ENCODE measurements at regions not wholly inside any gene's neighbourhood (a gene's known extent, or its start where the extent isn't known, plus 50 kb on each side); places are given as distances from the start of the nearest gene placed in this dataset.
"Not testable (repeated sequence)": the region's sequence is repeated elsewhere in the genome, so short reads cannot be mapped to it uniquely, and the experiment has no call there.

DNA sequence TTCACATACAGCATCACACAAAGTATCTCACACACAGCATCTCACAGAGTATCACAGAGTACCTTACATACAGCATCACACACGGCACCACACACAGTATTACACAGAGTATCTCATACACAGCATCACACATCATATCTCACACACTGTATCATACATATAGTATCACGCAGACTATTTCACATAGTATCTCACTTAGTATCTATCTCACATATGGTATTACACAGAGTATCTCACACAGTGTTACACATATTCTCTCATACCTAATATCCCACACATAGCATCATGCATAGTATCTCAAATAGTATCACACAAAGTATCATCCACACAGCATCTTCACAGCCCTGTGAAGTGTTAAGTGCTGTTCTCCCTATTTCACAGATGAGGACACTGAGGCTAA lies 121.5 kb upstream of the RAB4A start:
- DNase-seq (no peak), ATAC-seq (no peak)
- peaks cover 0 to 5% (median 0%) of the 10 kb centered on the region in 3 donors for H3K27me3 ChIP-seq
- no peaks in the 10 kb centered on the region for H3K9me3 ChIP-seq
- in situ Hi-C loops (cut with MboI; ENCODE audit: low sequenced_read_pairs in 4 of 4), result no loop called here
- TF ChIP-seq, protein P1, sequence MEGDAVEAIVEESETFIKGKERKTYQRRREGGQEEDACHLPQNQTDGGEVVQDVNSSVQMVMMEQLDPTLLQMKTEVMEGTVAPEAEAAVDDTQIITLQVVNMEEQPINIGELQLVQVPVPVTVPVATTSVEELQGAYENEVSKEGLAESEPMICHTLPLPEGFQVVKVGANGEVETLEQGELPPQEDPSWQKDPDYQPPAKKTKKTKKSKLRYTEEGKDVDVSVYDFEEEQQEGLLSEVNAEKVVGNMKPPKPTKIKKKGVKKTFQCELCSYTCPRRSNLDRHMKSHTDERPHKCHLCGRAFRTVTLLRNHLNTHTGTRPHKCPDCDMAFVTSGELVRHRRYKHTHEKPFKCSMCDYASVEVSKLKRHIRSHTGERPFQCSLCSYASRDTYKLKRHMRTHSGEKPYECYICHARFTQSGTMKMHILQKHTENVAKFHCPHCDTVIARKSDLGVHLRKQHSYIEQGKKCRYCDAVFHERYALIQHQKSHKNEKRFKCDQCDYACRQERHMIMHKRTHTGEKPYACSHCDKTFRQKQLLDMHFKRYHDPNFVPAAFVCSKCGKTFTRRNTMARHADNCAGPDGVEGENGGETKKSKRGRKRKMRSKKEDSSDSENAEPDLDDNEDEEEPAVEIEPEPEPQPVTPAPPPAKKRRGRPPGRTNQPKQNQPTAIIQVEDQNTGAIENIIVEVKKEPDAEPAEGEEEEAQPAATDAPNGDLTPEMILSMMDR (IDR thresholded peaks at IDR 0.05 in 4 of 5, conservative IDR thresholded peaks at IDR 0.05 in 1 of 5), result no peak
- no peak for TF ChIP-seq POLR2A (IDR thresholded peaks at IDR 0.05)
- intact Hi-C loops (cut with DNase I; ENCODE audit: low total_unique reads), result no loop called here
- no peaks in the 10 kb centered on the region for H3K36me3 ChIP-seq
- no peak overlapping the region for H3K27ac ChIP-seq
- H3K4me3 ChIP-seq, result no peak overlapping the region
- no peaks in the 10 kb centered on the region for H3K4me1 ChIP-seq

DNA sequence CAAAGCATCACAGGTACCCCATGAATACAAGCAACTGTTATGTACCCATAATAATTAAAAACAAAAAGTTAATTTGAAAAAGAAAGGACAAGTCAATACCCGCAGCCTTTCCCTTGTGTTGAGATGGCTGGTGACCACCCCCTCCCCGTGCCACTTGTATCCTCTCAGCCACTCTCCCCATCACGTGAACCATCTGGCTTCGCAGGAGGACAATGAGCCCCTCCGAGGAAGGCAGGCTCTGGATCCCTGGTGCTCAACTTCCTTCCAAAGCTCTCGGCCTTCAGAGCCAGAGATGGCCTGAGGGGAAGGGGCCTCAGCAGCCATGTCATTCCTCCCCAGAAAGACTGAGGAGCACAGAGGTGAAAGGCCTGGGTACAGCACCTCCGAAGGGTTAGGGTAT lies 120.4 kb upstream of the RAB4A start:
- TF ChIP-seq POLR2A (IDR thresholded peaks at IDR 0.05), result no peak
- TF ChIP-seq, protein P1 (IDR thresholded peaks at IDR 0.05 in 4 of 5, conservative IDR thresholded peaks at IDR 0.05 in 1 of 5), result no peak
- DNase-seq, result no peak
- Histone ChIP-seq H3K27ac (no peak overlapping the region), H3K4me1 (no peaks in the 10 kb centered on the region), H3K4me3 (no peak overlapping the region), H3K27me3 (peaks cover 0 to 5% (median 0%) of the 10 kb centered on the region in 3 donors), H3K36me3 (no peaks in the 10 kb centered on the region), H3K9me3 (no peaks in the 10 kb centered on the region)
- intact Hi-C loops (cut with DNase I; ENCODE audit: low total_unique reads), result no loop called here
- in situ Hi-C loops (cut with MboI; ENCODE audit: low sequenced_read_pairs in 4 of 4), result no loop called here
- no peak for ATAC-seq

DNA sequence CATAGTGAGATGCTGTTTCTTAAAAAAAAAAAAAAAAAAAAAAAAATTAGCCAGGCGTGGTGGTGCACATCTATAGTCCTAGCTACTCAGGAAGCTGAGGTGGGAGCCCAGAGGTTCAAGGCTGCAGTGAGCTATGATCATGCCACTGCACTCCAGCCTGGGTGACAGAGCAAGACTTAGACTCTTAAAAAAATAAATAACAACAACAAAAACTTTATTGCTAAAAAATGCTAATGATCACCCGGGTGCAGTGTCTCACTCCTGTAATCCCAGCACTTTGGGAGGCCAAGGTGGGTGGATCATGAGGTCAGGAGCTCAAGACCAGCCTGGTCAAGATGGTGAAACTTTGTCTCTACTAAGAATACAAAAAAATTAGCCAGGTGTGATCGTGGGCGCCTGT lies 119.5 kb upstream of the RAB4A start:
- H3K27ac ChIP-seq; H3K27me3 ChIP-seq; ATAC-seq; in situ Hi-C loops (cut with MboI; ENCODE audit: low sequenced_read_pairs in 4 of 4); H3K4me3 ChIP-seq; H3K36me3 ChIP-seq; H3K9me3 ChIP-seq; H3K4me1 ChIP-seq; intact Hi-C loops (cut with DNase I; ENCODE audit: low total_unique reads); DNase-seq: not testable (repeated sequence)

DNA sequence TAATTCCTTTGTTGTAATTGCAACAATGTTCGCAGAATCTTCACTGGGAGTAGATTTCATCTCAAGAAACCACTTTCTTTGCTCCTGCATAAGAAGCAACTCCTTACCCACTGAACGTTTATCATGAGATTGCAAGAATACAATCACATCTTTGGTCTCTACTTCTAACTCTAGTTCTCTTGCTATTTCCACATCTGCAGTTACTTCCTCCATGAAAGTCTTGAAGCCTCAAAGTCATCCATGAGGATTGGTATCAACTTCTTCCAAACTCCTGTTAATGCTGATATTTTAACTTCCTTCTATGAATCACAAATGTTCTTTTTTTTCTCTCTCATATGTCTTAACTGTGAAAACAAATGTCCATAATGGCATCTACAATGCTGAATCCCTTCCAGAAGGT lies 118.6 kb upstream of the RAB4A start:
- ATAC-seq, result no peak
- in situ Hi-C loops (cut with MboI; ENCODE audit: low sequenced_read_pairs in 4 of 4), result no loop called here

DNA sequence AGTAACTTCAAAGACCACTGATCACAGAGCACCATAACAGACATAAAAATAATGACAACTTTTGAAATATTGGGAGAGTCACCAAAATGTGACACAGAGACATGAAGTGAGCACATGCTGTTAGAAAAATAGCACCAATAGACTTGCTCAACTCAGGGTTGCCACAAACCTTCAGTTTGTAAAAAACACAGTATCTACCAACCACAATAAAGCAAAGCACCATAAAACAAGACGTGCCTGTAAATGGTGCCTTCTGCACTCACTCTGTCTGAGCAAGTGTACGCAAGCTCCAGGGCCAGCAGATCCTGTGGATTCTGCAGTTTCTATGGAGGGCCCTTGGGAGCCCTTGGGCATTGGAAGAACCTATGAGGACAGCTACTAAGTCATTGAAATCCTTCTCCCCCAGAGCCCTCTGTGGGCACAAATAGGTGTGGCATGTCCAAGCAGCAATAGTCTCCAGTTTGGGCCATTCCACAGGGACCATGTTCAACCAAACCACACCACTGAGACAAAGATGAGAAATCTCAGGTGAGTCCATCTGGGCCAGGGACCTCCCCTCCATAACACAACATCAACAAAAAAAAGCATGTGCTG lies 116.9 kb upstream of the RAB4A start:
- Histone ChIP-seq H3K4me3 (no peak overlapping the region), H3K4me1 (no peaks in the 10 kb centered on the region), H3K9me3 (no peaks in the 10 kb centered on the region), H3K27me3 (no peaks in the 10 kb centered on the region), H3K36me3 (no peaks in the 10 kb centered on the region), H3K27ac (no peak overlapping the region)
- ATAC-seq, result no peak
- intact Hi-C loops (cut with DNase I; ENCODE audit: low total_unique reads), result no loop called here
- DNase-seq, result no peak
- no peak for TF ChIP-seq POLR2A (IDR thresholded peaks at IDR 0.05)
- TF ChIP-seq, protein P1 (IDR thresholded peaks at IDR 0.05 in 4 of 5, conservative IDR thresholded peaks at IDR 0.05 in 1 of 5), result no peak
- in situ Hi-C loops (cut with MboI; ENCODE audit: low sequenced_read_pairs in 4 of 4), result no loop called here

More for the DNA sequence above, 118.6 kb upstream of the RAB4A start:
- TF ChIP-seq, protein P1 (IDR thresholded peaks at IDR 0.05 in 4 of 5, conservative IDR thresholded peaks at IDR 0.05 in 1 of 5), result no peak
- no peak overlapping the region for H3K4me3 ChIP-seq
- intact Hi-C loops (cut with DNase I; ENCODE audit: low total_unique reads), result no loop called here
- no peaks in the 10 kb centered on the region for H3K9me3 ChIP-seq
- no peaks in the 10 kb centered on the region for H3K36me3 ChIP-seq
- no peak for DNase-seq
- H3K4me1 ChIP-seq, result no peaks in the 10 kb centered on the region
- H3K27ac ChIP-seq, result no peak overlapping the region
- no peaks in the 10 kb centered on the region for H3K27me3 ChIP-seq

Data from gastrocnemius medialis (tissue), 4 donors.